K562 (cell line): ENCODE measurements at regions not wholly inside any gene's neighbourhood (a gene's known extent, or its start where the extent isn't known, plus 50 kb on each side); places are given as distances from the start of the nearest gene placed in this dataset.

Source experiments
- ATAC-seq: fragments of 200-7000 bp; cut with Tn5 transposase; 3 replicates; pipeline ENCODE4 v1.9.1; 2020; ENCODE audit warnings: moderate library complexity
- BruUV-seq: library from RNA; stranded (reverse); fragments of 400-500 nt; replicated peaks from 2 replicates; lab custom pipeline; 2021; lab: Mats Ljungman, UMichigan
- CTCF ChIA-PET: fragments of 300-600 bp; formaldehyde crosslinking; extraction: SDS; loops from one replicate; lab custom pipeline; 2021; ENCODE audit warnings: low intra/inter-chr PET ratio; lab: Yijun Ruan, JAX
- POLR2A ChIA-PET: fragments of 300-600, 350-650 bp; sonication (Branson Sonifier 250); formaldehyde crosslinking; extraction: SDS; loops from one replicate; lab custom pipeline; 2021; ENCODE audit warnings: antibody characterized with exemption, inconsistent platforms; lab: Yijun Ruan, JAX
- DNase-seq, 4 experiments: peaks; one replicate each; pipeline versions ENCODE4 v3.0.0 to v3.0.0-alpha.2; 2011 to 2018; ENCODE audit warnings: low spot score in 3 of 4, mixed read lengths in 3 of 4; ENCODE audit errors: extremely low read depth in 1 of 4
- FAIRE-seq: peaks from 2 replicates; lab custom pipeline; 2011; peaks lifted over from hg19 to GRCh38; lab: Jason Lieb, UNC
- H2AFZ ChIP-seq: 2 replicates; pipeline ENCODE4 v1.6.0; 2011; ENCODE audit warnings: low read depth, low read length, control low read depth, inconsistent platforms
- H3K27ac ChIP-seq: fragments of 200-600 bp; 3 replicates; pipeline ENCODE4 v1.8.0; 2011; ENCODE audit warnings: low read depth, mild to moderate bottlenecking, control low read depth, inconsistent platforms, low read length, moderate library complexity, mixed read lengths; ENCODE audit errors: extremely low read depth
- H3K27me3 ChIP-seq, 2 experiments: fragments of 300-600 bp in 1 of 2; 2 replicates in 1 of 2; 3 replicates in 1 of 2; pipeline versions ENCODE4 v1.6.0 to v1.8.0; 2011; ENCODE audit warnings: inconsistent platforms in 2 of 2, low read length in 2 of 2, mild to moderate bottlenecking in 1 of 2, mixed read lengths in 1 of 2, moderate library complexity in 1 of 2; ENCODE audit not compliant: control insufficient read depth in 2 of 2, insufficient read depth in 2 of 2
- H3K36me3 ChIP-seq: fragments of 300-600 bp; 3 replicates; pipeline ENCODE4 v1.8.0; 2011; ENCODE audit warnings: mild to moderate bottlenecking, low read length, inconsistent platforms; ENCODE audit not compliant: control insufficient read depth, insufficient read depth
- H3K4me1 ChIP-seq, 2 experiments: fragments of 200-600 bp in 1 of 2; replicated peaks in 1 of 2; 2 replicates in 1 of 2; 3 replicates in 1 of 2; pipeline versions ENCODE4 v1.5.1 to v1.8.0; 2011; ENCODE audit warnings: inconsistent platforms in 2 of 2, low read length in 2 of 2, mild to moderate bottlenecking in 1 of 2, mixed read lengths in 1 of 2, moderate library complexity in 1 of 2; ENCODE audit not compliant: control insufficient read depth in 2 of 2, insufficient read depth in 2 of 2
- H3K4me2 ChIP-seq: 2 replicates; pipeline ENCODE4 v1.6.1; 2011; ENCODE audit warnings: low read length, control low read depth, inconsistent platforms, mixed read lengths; ENCODE audit not compliant: insufficient read depth
- H3K4me3 ChIP-seq: fragments of 200-600 bp; sonication (generic), shearing (Covaris generic); 2 replicates; pipeline ENCODE4 v1.5.1; 2016; ENCODE audit warnings: control low read depth, inconsistent platforms
- H3K79me2 ChIP-seq: fragments of 200-600 bp; 3 replicates; pipeline ENCODE4 v1.8.0; 2011; ENCODE audit warnings: low read length, inconsistent platforms; ENCODE audit not compliant: control insufficient read depth, insufficient read depth
- H3K9ac ChIP-seq, 2 experiments: 2 replicates each; pipeline versions ENCODE4 v1.6.0 to v1.6.1; 2011; ENCODE audit warnings: low read depth in 2 of 2, low read length in 2 of 2, control low read depth in 1 of 2, inconsistent platforms in 1 of 2, mild to moderate bottlenecking in 1 of 2, mixed read lengths in 1 of 2; ENCODE audit not compliant: insufficient read depth in 1 of 2
- H3K9me1 ChIP-seq: one replicate; pipeline ENCODE4 v1.6.0; 2011; ENCODE audit warnings: inconsistent platforms, mild to moderate bottlenecking, low read length, moderate library complexity; ENCODE audit not compliant: control insufficient read depth, insufficient read depth
- H3K9me3 ChIP-seq: replicated peaks from 2 replicates; pipeline ENCODE4 v1.5.1; 2011; ENCODE audit warnings: low read depth, low read length, inconsistent platforms; ENCODE audit not compliant: control insufficient read depth, insufficient read depth
- H4K20me1 ChIP-seq: replicated peaks from 2 replicates; pipeline ENCODE4 v1.6.1; 2011; ENCODE audit warnings: low read length, inconsistent platforms, mixed read lengths; ENCODE audit not compliant: control insufficient read depth, insufficient read depth
- BMI1 ChIP-seq: fragments of 150-350 bp; IDR thresholded peaks from 2 replicates; pipeline ENCODE4 v1.6.1; 2014; ENCODE audit warnings: low read length
- CBFA2T2 ChIP-seq: fragments of 450-650 bp; conservative IDR thresholded peaks from 2 replicates; pipeline ENCODE4 v1.6.1; 2017; ENCODE audit warnings: mild to moderate bottlenecking
- E2F3 ChIP-seq: fragments of 250-450 bp; sonication (Bioruptor Pico); IDR thresholded peaks from 2 replicates; pipeline ENCODE4 v1.4.0; 2020; ENCODE audit warnings: mild to moderate bottlenecking
- FOXK1 ChIP-seq: sonication (generic); formaldehyde crosslinking; IDR thresholded peaks from 2 replicates; pipeline ENCODE4 v1.8.0; 2022; ENCODE audit warnings: missing genetic modification reagents, mild to moderate bottlenecking, borderline replicate concordance
- MAX ChIP-seq: sonication (generic); formaldehyde crosslinking; IDR thresholded peaks from 2 replicates; pipeline ENCODE4 v1.9.0; 2022; ENCODE audit warnings: mild to moderate bottlenecking, missing genetic modification reagents
- MIER1 ChIP-seq: fragments of 450-650 bp; IDR thresholded peaks from 2 replicates; pipeline ENCODE4 v1.6.1; 2016; ENCODE audit warnings: antibody characterized with exemption, mild to moderate bottlenecking, low read depth
- MTA1 ChIP-seq: fragments of 450-650 bp; IDR thresholded peaks from 2 replicates; pipeline ENCODE4 v1.6.1; 2017; ENCODE audit warnings: borderline replicate concordance
- POLR2A ChIP-seq: fragments of 450-650 bp; conservative IDR thresholded peaks from 2 replicates; pipeline ENCODE4 v1.6.1; 2016
- SRSF9 ChIP-seq: fragments of 200-400 bp; formaldehyde crosslinking; IDR thresholded peaks from 2 replicates; pipeline ENCODE4 v1.6.1; 2017; ENCODE audit warnings: low read depth, low read length, borderline replicate concordance
- ZNF184 ChIP-seq: sonication (generic); formaldehyde crosslinking; IDR thresholded peaks from 2 replicates; pipeline ENCODE4 v1.5.0; 2020; ENCODE audit warnings: missing genetic modification reagents
- WGBS: fragments of 100-300 bp; shearing (Covaris generic); methylation state at CpG from one replicate; pipeline ENCODE4 v1.1.6; 2016; ENCODE audit warnings: low coverage, mixed read lengths; ENCODE audit not compliant: insufficient coverage; ENCODE audit errors: missing lambda C conversion rate; 5-methylcytosine and 5-hydroxymethylcytosine counted together
- in situ Hi-C: fragments of 300-500 bp; cut with MboI; formaldehyde crosslinking; loops from 4 replicates; pipeline ENCODE4 v1.15.0; 2018; ENCODE audit warnings: inconsistent platforms, mixed read lengths
- intact Hi-C: fragments of 100-400 bp; cut with micrococcal nuclease; formaldehyde crosslinking; loops from 2 replicates; pipeline ENCODE4 v1.14.2; 2022
- TF ChIP-seq, protein P1 (sequence below): fragments of 450-650 bp; conservative IDR thresholded peaks from 2 replicates; pipeline ENCODE4 v1.6.1; 2016; ENCODE audit warnings: missing genetic modification characterization, low read depth, mild to moderate bottlenecking, missing compliant biosample characterization, moderate library complexity

DNA sequence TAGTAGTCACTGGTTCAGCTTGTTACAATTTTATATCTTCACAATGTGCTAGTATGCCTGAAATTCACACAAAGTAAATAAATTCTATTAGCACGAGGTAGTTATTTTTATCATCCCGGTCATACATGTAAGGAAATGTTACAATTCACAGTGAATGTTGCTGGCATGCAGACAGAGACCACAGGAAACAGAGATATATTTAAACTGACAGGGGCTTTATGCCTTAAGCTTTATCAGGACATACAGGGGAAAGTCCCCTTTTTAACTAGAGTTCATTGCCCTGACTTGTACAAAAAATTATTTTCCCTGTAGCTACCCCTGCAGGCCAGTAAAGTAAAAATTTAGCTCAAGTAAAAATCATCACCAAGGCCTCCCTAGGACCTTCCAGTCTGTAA lies 712.0 kb upstream of the NRSN1 start:
- H3K4me2 ChIP-seq: no peak overlapping the region
- no peak overlapping the region for H3K4me3 ChIP-seq
- H3K27me3 ChIP-seq: no peaks in the 10 kb centered on the region
- DNase-seq (no peak), ATAC-seq (no peak), FAIRE-seq (no peak)
- in situ Hi-C loops: no loop called here
- CTCF ChIA-PET: no interaction called here
- POLR2A ChIA-PET: no interaction called here
- H3K27ac ChIP-seq: no peak overlapping the region
- WGBS: 0% methylated on average over 2 of the region's 2 CpGs
- no peaks in the 10 kb centered on the region for H3K9me1 ChIP-seq
- no peaks in the 10 kb centered on the region for H4K20me1 ChIP-seq
- no peaks in the 10 kb centered on the region for H3K4me1 ChIP-seq
- no peaks in the 10 kb centered on the region for H3K79me2 ChIP-seq
- no peak overlapping the region for H2AFZ ChIP-seq
- intact Hi-C loops: no loop called here
- H3K9me3 ChIP-seq: peaks cover 1% of the 10 kb centered on the region; the same call in 1 of the 2 replicates
- no peak overlapping the region for H3K9ac ChIP-seq
- H3K36me3 ChIP-seq: no peaks in the 10 kb centered on the region
- no TSS peak for BruUV-seq
- TF ChIP-seq, protein P1, sequence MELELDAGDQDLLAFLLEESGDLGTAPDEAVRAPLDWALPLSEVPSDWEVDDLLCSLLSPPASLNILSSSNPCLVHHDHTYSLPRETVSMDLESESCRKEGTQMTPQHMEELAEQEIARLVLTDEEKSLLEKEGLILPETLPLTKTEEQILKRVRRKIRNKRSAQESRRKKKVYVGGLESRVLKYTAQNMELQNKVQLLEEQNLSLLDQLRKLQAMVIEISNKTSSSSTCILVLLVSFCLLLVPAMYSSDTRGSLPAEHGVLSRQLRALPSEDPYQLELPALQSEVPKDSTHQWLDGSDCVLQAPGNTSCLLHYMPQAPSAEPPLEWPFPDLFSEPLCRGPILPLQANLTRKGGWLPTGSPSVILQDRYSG (tag): no peak
- TF ChIP-seq FOXK1 (CRISPR knock-in tag): no peak
- no peak for TF ChIP-seq MIER1
- TF ChIP-seq BMI1: no peak
- TF ChIP-seq CBFA2T2: no peak
- TF ChIP-seq ZNF184 (CRISPR knock-in tag): no peak
- no peak for TF ChIP-seq MTA1
- TF ChIP-seq POLR2A: no peak
- TF ChIP-seq E2F3 (CRISPR knock-in tag): no peak
- no peak for TF ChIP-seq MAX (CRISPR knock-in tag)
- TF ChIP-seq SRSF9: no peak
